Right renal pelvis (tissue), 4 donors: ENCODE measurements at regions not wholly inside any gene's neighbourhood (a gene's known extent, or its start where the extent isn't known, plus 50 kb on each side); places are given as distances from the start of the nearest gene placed in this dataset.
A peak's percentile ranks its signal among the peaks of the same experiment; 100 is the strongest.
"Not testable (repeated sequence)": the region's sequence is repeated elsewhere in the genome, so short reads cannot be mapped to it uniquely, and the experiment has no call there.

ENCODE experiments used
- DNase-seq, 4 donors: peaks; one replicate each; pipeline ENCODE4 v3.0.0-alpha.2; 2013; ENCODE audit warnings: low read depth in 4 of 4, low spot score in 3 of 4, missing footprints in 1 of 4

DNA sequence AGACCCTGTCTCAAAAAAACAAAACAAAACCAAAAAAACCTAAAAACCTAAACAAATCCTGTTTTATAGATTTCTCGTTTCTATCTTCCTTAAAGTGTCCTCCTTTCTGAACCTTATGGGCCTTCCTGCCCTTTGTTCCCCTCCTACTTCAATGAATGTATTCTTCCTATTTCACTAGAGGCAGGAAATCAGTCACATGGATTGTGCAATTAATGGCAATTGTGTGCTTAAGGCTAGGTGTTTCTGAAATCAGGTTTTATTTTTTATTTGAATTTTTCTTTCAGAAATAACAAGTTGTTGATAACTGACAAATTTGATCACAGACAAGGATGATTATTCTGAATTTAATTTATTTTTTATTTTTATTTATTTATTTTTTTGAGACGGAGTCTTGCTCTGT is 220.6 kb upstream of the SEMA6A start:
- DNase-seq, result no peak

DNA sequence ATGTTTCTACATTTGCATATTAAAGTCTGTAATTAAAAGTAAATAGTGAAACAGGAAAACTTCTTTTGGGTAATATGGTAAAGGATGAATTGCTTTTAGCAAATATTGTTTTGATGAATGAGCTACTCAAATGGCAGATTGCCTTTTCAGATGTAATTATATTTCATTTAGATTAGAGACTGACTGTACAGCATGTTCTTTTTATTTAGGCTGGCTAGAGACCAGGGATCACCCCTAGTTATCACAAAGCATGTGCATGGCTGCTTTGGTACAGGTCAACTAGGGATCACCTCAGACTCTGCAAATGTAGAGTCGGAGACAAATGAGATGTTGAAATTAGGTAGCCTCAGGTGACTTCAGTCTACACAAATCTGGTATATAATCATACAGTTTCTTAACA is 214.9 kb upstream of the SEMA6A start:
- DNase-seq, result no peak

DNA sequence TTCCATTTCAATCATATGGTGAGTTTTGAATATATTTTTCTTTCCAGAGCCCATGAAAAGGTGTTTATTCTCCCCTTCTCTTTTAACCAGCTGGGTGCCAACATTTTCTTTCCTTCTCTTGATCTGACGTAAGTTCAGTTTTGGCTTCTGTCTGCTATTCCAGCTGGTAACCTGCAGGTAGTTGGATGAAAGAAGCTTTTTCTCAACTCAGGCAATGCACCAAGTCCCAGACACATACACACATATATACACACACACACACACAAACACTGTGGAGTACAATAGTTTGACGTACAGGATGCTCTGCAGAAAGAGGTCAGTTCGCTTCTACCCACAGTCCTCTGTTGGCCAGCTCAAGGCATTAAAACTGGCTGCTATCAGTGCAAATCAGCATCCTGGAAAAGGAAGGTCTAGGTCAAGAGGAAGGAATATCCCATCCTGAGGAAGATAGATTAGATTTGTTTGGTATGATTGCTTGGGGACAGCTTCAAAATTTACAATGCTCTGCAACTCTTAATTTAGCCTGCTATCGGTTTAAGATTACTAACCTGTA is 214.3 kb upstream of the SEMA6A start:
- no peak for DNase-seq

DNA sequence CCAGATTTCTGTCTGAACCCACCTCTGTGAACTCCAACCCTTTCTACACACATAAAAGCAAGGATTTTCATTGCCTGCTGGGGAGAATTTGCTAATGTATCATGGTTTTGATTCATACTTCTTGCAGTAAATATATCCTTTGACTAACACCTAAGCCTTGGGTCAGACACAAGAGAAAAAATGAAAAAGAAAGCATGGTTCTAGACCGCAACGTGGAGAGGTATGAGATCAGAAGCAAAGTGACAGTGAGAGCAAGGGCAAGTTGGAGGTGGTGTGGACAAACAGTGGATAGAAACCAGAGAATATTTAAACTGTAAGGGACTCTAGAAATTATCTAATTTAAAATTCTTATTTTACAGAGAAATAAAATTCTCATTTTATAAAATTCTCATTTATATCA is 212.9 kb upstream of the SEMA6A start:
- DNase-seq, result no peak

DNA sequence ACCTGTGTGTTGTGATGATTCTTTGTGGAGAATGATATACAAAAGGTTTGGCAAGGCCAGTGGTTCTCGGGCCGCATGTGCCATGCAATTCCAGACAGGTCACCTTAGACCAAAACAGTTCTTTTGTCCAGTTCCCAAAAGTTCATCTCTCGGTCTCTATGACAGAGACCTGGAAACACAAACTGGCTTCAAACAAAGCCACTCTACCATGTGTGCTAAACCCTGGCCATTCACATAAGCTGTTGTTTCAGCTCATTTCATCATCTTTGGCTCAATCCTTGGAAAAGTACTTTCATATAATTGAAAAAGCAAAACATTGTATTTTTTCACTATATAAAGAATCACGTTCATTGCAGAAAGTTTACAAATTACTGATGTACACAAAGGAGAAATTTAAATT is 210.5 kb upstream of the SEMA6A start:
- no peak for DNase-seq

DNA sequence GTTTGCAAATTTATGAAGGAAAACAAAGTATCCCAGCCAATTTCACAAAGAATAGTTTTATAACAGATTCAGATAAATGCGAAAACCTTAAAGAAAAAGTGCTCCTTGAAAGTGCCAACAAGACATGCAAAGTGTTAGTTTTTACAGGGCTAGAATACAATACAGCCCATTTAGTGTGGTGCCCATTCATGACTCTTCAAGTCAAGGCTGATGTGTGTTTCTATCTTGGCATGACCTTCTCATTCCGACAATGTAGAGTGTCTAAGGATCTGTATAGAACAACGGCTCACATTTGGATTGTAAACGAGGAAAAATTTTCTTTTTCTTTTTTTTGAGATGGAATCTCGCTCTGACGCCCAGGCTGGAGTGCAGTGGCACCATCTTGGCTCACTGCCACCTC is 205.2 kb upstream of the SEMA6A start:
- DNase-seq, result no peak

DNA sequence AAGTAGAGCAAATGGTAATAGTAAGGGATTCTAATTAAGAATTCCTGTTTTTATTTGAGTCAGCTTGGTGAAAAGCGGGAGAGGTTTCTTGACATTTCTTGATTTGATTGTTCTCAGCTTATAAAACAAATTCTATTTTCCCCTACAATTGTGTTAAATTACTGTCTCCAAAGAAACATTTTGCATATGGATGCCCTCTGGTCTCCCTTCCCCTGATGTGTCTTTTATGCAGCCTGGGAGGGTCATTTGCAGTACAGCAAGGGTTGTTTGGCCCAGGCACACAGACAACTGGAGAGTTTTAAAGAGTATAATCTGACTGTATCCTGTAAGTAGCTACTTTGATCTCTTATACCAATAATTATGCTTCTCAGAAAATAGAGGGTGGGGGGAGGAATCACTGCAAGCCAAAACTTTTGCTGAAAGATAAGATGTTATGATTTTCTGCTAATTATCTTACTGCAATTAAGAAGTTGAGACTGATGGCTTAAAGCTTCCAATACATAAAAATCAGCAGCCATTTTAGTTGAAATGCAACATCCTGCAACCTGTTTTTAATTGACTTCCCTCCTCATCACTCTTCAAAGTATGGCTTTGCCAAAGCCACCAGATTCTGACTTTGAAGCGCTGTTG is 204.1 kb upstream of the SEMA6A start:
- no peak for DNase-seq

DNA sequence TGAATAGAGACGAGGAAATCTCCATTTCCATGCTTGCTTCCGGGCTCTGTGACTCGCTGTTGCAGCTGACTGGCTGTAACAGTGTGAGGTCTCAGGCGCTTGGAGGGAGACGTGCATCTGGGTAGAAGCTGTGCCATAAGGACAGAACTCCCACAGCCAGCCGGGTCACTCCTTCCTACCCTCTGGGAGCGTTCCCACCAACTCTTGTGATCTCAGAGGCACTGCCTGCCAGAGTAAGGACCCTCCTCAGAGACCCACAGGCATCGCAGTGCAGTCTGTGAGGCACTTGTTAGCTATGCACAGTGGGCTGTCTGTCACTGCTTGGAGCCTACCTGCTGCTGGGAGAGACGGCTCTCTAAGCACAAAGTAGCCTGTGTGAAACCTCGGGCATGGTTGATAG is 203.4 kb upstream of the SEMA6A start:
- DNase-seq, result peak in 1 of 4 donors; percentile 31

DNA sequence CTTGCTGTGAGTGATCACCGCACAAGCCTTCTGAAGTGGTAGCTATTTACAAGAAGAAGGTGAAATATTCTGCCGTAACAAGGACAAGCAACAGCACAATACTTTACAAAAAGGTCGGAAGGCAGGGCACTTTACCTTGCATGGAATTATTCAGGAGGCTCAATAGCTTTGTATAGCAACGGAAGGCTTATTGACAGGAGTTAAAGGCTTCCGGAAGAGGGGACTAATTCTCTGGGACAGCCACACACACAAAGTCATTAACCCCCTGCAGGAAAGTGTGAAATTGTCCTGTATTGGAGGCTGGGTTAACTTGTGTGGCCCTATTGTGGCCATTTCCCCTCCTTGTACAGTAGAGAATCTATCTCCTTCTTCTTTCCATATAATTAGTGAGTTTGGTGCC is 199.3 kb upstream of the SEMA6A start:
- no peak for DNase-seq

DNA sequence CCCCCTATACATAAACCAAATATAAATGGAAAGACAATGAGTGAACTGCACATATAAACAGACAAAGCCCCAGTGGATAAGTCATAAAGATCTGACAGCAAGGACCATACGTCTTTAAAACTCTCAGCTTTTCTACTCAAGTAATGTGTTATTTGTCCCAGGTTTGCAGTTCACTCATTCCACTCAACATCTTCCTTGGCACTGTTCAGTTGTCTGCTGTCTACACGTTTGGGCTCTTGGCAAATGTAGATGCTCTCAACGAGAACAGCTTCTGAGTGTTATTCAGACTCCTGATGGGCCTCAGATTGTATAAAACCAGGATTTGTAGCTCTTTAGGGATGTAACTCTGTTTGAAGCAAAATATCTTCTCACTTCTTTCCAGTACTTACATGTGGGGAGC is 198.2 kb upstream of the SEMA6A start:
- no peak for DNase-seq

DNA sequence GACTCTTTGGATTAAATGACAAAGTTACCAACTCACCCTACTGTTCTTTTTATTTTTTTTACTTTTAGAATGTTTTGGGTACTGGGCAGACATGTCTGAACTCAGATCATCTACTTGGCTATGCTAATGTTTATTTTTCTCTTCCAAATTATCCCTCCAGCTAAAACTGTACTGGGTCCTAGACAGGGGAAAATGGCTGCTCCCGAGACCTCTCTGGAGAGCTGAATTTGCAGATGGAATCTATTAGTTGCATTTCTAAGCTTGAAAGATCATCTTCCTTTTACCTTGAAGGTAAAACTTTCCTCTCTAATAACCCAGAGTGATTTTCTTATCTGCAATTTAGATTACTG is 197.5 kb upstream of the SEMA6A start:
- no peak for DNase-seq

DNA sequence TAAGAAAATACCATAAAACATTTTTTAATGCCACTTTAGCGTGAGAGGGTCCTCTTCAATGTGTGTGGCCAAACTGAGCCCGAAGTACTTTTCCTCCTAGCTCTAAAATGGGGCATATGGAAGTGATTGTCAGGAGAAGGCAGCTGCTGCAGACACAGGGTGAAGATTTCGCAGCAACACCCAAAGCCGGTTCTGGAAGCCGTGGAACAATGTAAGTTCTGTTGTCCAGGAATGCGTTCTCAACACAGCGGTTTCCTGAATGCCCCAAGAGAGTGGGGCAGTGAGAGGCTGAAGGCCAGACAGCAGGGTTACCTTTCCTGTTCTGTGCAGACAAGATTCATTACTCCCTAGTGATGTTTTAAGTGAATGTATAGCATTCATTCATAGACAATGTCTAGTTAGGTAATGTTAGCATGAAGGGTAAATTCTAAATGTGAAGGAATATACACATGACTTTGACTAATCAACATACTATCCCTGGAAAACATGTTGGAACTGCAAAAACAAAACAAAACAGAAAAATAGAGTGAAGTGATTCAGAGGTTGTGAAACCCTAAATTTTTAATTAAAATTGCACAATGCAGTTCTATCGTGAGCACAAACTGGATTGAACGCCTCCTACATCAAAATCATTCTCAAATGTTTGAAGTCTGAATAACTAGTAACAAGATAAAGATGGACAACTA is 197.0 kb upstream of the SEMA6A start:
- no peak for DNase-seq

DNA sequence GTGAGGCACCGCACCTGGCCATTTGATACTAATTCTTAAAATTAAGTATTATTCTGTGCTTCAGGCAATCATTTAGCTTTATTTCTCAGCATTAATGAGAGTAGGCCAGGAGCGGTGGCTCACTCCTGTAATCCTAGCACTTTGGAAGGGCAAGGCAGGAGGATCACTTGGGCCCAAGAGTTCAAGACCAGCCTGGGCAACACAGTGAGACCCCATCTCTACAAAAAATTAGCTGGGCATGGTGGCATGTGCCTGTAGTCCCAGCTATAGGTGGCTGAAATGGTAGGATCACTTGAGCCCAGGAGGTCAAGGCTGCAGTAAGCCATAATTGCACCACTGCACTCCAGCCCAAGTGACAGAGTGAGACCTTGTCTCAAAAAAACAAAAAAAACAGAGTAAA is 195.3 kb upstream of the SEMA6A start:
- not testable (repeated sequence) for DNase-seq

DNA sequence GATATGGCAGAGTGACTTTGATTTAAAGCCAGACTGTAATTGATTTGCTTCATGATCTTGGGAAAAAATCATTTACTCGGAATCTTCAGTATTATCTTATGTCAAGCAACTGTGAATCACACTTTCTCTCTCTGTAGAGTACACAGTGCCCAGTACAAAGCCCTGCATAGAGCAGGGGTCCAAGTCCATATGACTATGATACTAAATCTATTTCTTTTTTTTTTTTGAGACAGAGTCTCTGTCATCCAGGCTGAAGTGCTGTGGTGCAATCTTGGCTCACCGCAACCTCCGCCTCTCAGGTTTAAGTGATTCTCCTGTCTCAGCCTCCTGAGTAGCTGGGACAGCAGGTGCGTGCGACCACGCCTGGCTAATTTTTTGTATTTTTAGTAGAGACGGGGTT is 194.8 kb upstream of the SEMA6A start:
- DNase-seq, result no peak

DNA sequence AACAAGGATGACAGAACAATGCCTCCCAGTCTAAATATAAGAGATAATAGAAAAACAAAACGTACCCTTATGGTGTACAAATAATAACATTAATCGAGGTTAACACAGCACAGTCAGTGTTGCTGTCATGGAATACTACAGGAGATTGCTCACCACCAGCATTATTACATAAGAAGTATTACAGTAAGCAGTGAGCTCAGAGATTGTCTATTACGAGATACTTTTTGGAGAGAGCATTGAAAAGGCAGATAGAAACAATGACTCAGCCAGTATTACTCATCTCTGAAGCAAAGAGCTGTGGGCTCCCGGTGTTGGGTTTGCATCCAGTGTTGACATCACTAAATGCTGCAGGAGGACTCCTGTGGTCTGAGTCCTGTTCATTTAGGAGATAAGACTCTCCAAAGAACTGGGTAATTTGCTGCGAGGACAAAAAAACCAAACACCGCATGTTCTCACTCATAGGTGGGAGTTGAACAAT is 191.9 kb upstream of the SEMA6A start:
- no peak for DNase-seq

DNA sequence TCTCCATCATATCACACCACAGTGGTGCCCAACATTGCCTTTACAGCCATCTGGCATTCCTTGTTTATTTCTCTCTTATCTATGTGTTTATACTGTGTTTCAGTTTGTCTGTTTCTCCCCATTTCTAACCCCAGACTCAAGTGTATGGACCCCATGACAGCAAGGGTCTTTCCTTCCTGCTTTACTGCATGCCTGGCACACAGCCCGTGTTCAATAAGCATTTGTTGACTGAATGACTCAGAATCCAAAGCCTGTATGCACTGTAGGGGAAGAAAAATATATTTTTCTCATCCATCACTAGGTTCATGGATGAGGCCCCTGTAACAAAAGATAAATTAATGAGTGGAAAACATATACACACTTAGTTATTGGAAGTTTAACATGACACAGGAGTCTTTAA is 190.8 kb upstream of the SEMA6A start:
- DNase-seq, result no peak

DNA sequence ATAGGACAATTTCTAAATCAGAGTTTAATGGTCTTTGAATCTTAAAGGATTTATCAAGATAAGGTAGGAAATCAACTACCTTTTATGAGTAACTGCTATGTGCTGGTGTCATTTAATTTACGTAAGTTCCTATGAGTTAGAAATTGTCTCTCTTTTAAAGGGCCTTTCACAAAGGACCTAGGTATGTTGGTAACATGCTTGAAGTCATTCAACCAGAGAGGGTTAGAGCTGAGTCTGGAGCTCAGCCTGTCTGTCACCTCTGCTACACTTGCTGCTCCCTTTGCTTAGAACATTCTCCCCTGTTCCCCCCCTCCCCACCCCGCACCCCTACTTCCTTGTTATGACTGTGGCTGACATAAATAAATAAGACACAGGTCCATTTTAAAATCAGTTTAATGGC is 190.3 kb upstream of the SEMA6A start:
- no peak for DNase-seq

DNA sequence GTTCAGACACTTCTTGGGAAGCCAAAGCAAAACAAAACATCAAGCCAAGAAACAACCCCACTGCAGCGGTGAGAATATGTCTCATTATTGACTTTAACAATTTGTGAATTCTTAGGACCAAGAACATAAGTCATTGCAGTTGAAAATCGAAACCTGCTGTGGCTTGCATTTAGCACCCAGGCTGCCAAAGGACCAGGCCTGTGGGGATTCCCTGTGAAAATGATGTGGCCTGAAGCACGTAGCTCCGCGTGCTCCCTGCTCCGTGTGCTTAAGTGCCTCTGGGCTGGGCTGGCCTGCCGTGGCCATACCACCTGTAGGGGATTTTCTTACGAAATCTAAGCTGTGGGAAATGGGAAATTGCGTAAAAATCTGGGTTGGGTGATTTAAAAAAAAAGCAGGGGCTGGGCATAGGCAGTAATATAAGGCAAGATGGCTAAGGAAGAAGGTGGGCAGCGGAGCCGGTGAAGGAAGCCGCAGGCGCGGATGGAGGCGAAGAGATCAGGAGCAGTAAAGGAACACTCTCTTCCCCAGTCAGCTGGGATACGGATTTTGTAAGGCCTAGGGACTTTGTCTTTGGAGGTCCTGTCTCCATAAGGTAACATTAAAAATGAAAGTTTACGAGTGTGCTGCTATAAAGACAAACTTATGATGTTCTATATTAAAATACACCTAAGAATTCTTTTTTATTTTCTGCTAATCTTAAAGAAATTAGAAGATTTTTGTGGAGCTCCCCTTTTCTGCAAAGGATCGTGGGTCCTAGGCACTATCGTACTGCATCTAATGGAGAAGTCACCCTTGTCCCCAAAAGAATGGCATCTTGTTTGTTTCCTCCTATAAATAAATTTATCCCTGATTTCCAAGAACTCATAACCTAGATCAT is 189.6 kb upstream of the SEMA6A start:
- DNase-seq, result no peak

DNA sequence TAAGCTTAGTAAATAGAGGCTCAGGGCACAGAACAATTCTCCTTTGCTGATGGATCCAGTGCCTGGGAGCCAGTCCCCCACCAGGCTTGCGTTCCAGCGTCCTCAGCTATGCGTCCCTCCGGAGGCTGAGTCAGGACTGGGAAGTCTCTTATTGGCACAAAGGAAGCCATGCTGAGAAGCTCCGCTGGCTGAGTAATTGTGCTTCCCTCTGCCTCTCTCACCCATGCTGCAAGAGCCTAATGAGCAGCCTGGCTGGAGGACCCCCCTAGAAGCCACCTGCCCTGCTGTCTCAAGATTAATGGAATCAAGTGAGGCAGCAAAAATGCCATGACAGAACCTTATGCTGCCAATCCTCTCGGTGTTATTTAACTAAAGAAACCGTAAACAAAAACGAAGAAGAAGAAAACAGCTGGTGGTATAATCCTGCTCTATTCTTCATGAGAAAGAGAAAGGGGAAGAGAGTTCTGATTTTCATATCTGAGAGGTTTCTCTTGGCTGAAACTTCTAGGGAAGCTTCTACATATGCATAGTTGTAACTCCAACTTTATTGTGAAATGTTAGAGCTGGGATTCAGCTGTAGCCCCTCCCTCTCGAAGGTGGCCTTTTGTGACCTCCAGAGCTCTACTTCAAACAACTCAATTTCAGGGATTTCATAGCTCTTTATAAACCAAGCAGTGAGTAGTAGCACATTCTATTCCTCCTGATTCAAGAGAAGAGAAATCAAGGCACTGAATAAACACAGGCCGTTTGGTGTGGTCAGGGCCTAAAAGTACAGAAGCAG is 185.4 kb upstream of the SEMA6A start:
- no peak for DNase-seq

DNA sequence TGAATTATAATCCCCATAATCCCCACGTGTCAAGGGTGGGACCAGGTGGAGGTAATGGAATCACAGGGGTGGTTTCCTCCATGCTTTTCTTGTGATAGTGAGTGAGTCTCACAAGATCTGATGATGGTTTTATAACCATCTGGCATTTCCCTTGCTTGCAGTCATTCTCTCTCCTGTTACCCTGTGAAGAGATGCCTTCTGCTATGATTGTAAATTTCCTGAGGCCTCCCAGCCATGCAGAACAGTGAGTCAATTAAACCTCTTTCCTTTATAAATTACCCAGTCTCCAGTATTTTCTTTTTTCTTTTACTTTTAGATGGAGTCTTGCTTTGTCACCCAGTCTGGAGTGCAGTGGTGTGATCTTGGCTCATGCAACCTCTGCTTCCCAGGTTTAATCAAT is 182.7 kb upstream of the SEMA6A start:
- no peak for DNase-seq

DNA sequence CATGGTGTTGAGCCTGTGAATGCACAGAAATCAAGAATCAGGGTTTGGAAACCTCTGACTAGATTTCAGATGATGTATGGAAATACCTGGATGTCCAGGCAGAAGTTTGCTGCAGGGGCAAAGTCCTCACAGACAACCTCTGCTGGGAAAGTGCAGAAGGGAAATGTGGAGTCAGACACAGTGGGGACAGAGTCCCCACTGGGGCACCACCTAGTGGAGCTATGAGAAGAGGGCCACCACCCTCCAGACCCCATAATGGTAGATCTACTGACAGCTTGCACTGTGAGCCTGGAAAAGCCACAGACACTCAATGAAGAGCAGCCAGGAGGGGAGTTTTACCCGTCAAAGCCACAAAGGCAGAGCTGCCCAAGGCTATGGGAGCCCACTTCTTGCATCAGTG is 181.9 kb upstream of the SEMA6A start:
- no peak for DNase-seq
